ENCODE measurements at regions not wholly inside any gene's neighbourhood (a gene's known extent, or its start where the extent isn't known, plus 50 kb on each side); places are given as distances from the start of the nearest gene placed in this dataset.

GRCh38 chr2:52532956-52533355 lies 1234.6 kb upstream of the CHAC2 start:
- H3K27ac Mint-ChIP-seq: peak overlapping the region in 1 of 8 donors; percentile 40

GRCh38 chr2:52526735-52527134 lies 1240.9 kb upstream of the CHAC2 start:
- Mint-ChIP-seq H3K4me3 (no peak overlapping the region), H3K4me1 (no peaks in the 10 kb centered on the region), H3K9me3 (peaks cover 0 to 15% (median 11%) of the 10 kb centered on the region in 5 donors), H3K27me3 (no peaks in the 10 kb centered on the region), H3K36me3 (peaks cover 0 to 2% (median 0%) of the 10 kb centered on the region in 3 donors), H3K27ac (no peak overlapping the region)
- Histone ChIP-seq H3K27ac (ENCODE audit: low read depth, low read length) (no peak overlapping the region), H3K36me3 (ENCODE audit: insufficient read depth, low read length) (no peaks in the 10 kb centered on the region), H3K27me3 (ENCODE audit: insufficient read depth, low read length, poor library complexity, severe bottlenecking) (no peaks in the 10 kb centered on the region), H3K4me3 (ENCODE audit: low read length) (no peak overlapping the region), H3K9me3 (ENCODE audit: low read length) (no peaks in the 10 kb centered on the region), H3K4me1 (ENCODE audit: insufficient read depth, low read length) (no peaks in the 10 kb centered on the region)
- POLR2A ChIA-PET: no interaction called here
- DNase-seq: no peak
- CTCF ChIA-PET: no interaction called here

More at GRCh38 chr2:52532956-52533355, 1234.6 kb upstream of the CHAC2 start:
- no peak overlapping the region for H3K4me3 ChIP-seq (ENCODE audit: low read length)
- ChIA-PET CTCF (no interaction called here), POLR2A (no interaction called here)
- no peaks in the 10 kb centered on the region for H3K4me1 Mint-ChIP-seq
- no peak for DNase-seq
- H3K36me3 Mint-ChIP-seq: no peaks in the 10 kb centered on the region
- H3K36me3 ChIP-seq (ENCODE audit: insufficient read depth, low read length): no peaks in the 10 kb centered on the region
- H3K9me3 Mint-ChIP-seq: peaks cover 0 to 15% (median 2%) of the 10 kb centered on the region in 5 donors
- no peaks in the 10 kb centered on the region for H3K9me3 ChIP-seq (ENCODE audit: low read length)
- H3K4me3 Mint-ChIP-seq: no peak overlapping the region
- no peaks in the 10 kb centered on the region for H3K27me3 Mint-ChIP-seq
- H3K27ac ChIP-seq (ENCODE audit: low read depth, low read length): no peak overlapping the region
- no peaks in the 10 kb centered on the region for H3K4me1 ChIP-seq (ENCODE audit: insufficient read depth, low read length)
- no peaks in the 10 kb centered on the region for H3K27me3 ChIP-seq (ENCODE audit: insufficient read depth, low read length, poor library complexity, severe bottlenecking)

- H3K36me3 ChIP-seq (ENCODE audit: insufficient read depth, low read length): no peaks in the 10 kb centered on the region
- H3K9me3 ChIP-seq (ENCODE audit: low read length): no peaks in the 10 kb centered on the region
- ChIA-PET CTCF (no interaction called here), POLR2A (no interaction called here)
- no peaks in the 10 kb centered on the region for H3K4me1 ChIP-seq (ENCODE audit: insufficient read depth, low read length)
- H3K27me3 ChIP-seq (ENCODE audit: insufficient read depth, low read length, poor library complexity, severe bottlenecking): no peaks in the 10 kb centered on the region
- H3K4me1 Mint-ChIP-seq: no peaks in the 10 kb centered on the region
- no peak overlapping the region for H3K27ac Mint-ChIP-seq
- H3K4me3 Mint-ChIP-seq: no peak overlapping the region
- DNase-seq: no peak
- H3K4me3 ChIP-seq (ENCODE audit: low read length): no peak overlapping the region
- H3K9me3 Mint-ChIP-seq: peaks cover 0 to 12% (median 6%) of the 10 kb centered on the region in 5 donors
- no peak overlapping the region for H3K27ac ChIP-seq (ENCODE audit: low read depth, low read length)
- H3K36me3 Mint-ChIP-seq: peaks cover 0 to 2% (median 0%) of the 10 kb centered on the region in 3 donors
- no peaks in the 10 kb centered on the region for H3K27me3 Mint-ChIP-seq
Observed at GRCh38 chr2:52520644-52521043, 1247.0 kb upstream of the CHAC2 start.

- Mint-ChIP-seq H3K4me3 (no peak overlapping the region), H3K27me3 (no peaks in the 10 kb centered on the region), H3K4me1 (no peaks in the 10 kb centered on the region), H3K27ac (no peak overlapping the region), H3K36me3 (peaks cover 0 to 2% (median 0%) of the 10 kb centered on the region in 3 donors), H3K9me3 (peaks cover 0 to 22% (median 3%) of the 10 kb centered on the region in 5 donors)
- POLR2A ChIA-PET: no interaction called here
- H3K27ac ChIP-seq (ENCODE audit: low read depth, low read length): no peak overlapping the region
- no peak overlapping the region for H3K4me3 ChIP-seq (ENCODE audit: low read length)
- H3K36me3 ChIP-seq (ENCODE audit: insufficient read depth, low read length): no peaks in the 10 kb centered on the region
- CTCF ChIA-PET: no interaction called here
- no peak for DNase-seq
- no peaks in the 10 kb centered on the region for H3K4me1 ChIP-seq (ENCODE audit: insufficient read depth, low read length)
- H3K27me3 ChIP-seq (ENCODE audit: insufficient read depth, low read length, poor library complexity, severe bottlenecking): no peaks in the 10 kb centered on the region
- H3K9me3 ChIP-seq (ENCODE audit: low read length): no peaks in the 10 kb centered on the region
Observed at GRCh38 chr2:52518678-52519077, 1248.9 kb upstream of the CHAC2 start.

- DNase-seq: no peak
- Mint-ChIP-seq H3K9me3 (peaks cover 0 to 12% (median 0%) of the 10 kb centered on the region in 5 donors), H3K4me3 (no peak overlapping the region), H3K36me3 (no peaks in the 10 kb centered on the region), H3K27me3 (no peaks in the 10 kb centered on the region), H3K4me1 (no peaks in the 10 kb centered on the region), H3K27ac (no peak overlapping the region)
- Histone ChIP-seq H3K27ac (ENCODE audit: low read depth, low read length) (no peak overlapping the region), H3K4me1 (ENCODE audit: insufficient read depth, low read length) (no peaks in the 10 kb centered on the region), H3K9me3 (ENCODE audit: low read length) (no peaks in the 10 kb centered on the region), H3K27me3 (ENCODE audit: insufficient read depth, low read length, poor library complexity, severe bottlenecking) (no peaks in the 10 kb centered on the region), H3K36me3 (ENCODE audit: insufficient read depth, low read length) (no peaks in the 10 kb centered on the region), H3K4me3 (ENCODE audit: low read length) (no peak overlapping the region)
- CTCF ChIA-PET: no interaction called here
- POLR2A ChIA-PET: no interaction called here
Observed at GRCh38 chr2:52512760-52513159, 1254.8 kb upstream of the CHAC2 start.

GRCh38 chr2:52510432-52510831 lies 1257.2 kb upstream of the CHAC2 start:
- H3K27ac Mint-ChIP-seq: no peak overlapping the region
- H3K9me3 ChIP-seq (ENCODE audit: low read length): no peaks in the 10 kb centered on the region
- no peaks in the 10 kb centered on the region for H3K36me3 ChIP-seq (ENCODE audit: insufficient read depth, low read length)
- no peak overlapping the region for H3K4me3 ChIP-seq (ENCODE audit: low read length)
- H3K36me3 Mint-ChIP-seq: no peaks in the 10 kb centered on the region
- H3K9me3 Mint-ChIP-seq: peaks cover 0 to 17% (median 0%) of the 10 kb centered on the region in 5 donors
- H3K4me1 ChIP-seq (ENCODE audit: insufficient read depth, low read length): no peaks in the 10 kb centered on the region
- DNase-seq: no peak
- CTCF ChIA-PET: no interaction called here
- no peaks in the 10 kb centered on the region for H3K27me3 ChIP-seq (ENCODE audit: insufficient read depth, low read length, poor library complexity, severe bottlenecking)
- no peak overlapping the region for H3K27ac ChIP-seq (ENCODE audit: low read depth, low read length)
- POLR2A ChIA-PET: no interaction called here
- no peak overlapping the region for H3K4me3 Mint-ChIP-seq
- no peaks in the 10 kb centered on the region for H3K4me1 Mint-ChIP-seq
- no peaks in the 10 kb centered on the region for H3K27me3 Mint-ChIP-seq

GRCh38 chr2:52502476-52502860 lies 1265.1 kb upstream of the CHAC2 start:
- no peaks in the 10 kb centered on the region for H3K27me3 Mint-ChIP-seq
- no peaks in the 10 kb centered on the region for H3K36me3 ChIP-seq (ENCODE audit: insufficient read depth, low read length)
- H3K27ac ChIP-seq (ENCODE audit: low read depth, low read length): no peak overlapping the region
- no peaks in the 10 kb centered on the region for H3K4me1 Mint-ChIP-seq
- peaks cover 0 to 4% (median 0%) of the 10 kb centered on the region in 3 donors for H3K36me3 Mint-ChIP-seq
- no peaks in the 10 kb centered on the region for H3K9me3 ChIP-seq (ENCODE audit: low read length)
- no peak for DNase-seq
- no peak overlapping the region for H3K4me3 Mint-ChIP-seq
- ChIA-PET CTCF (no interaction called here), POLR2A (no interaction called here)
- H3K4me3 ChIP-seq (ENCODE audit: low read length): no peak overlapping the region
- H3K4me1 ChIP-seq (ENCODE audit: insufficient read depth, low read length): no peaks in the 10 kb centered on the region
- H3K9me3 Mint-ChIP-seq: peaks cover 0 to 32% (median 8%) of the 10 kb centered on the region in 5 donors
- H3K27ac Mint-ChIP-seq: no peak overlapping the region
- no peaks in the 10 kb centered on the region for H3K27me3 ChIP-seq (ENCODE audit: insufficient read depth, low read length, poor library complexity, severe bottlenecking)

- Histone ChIP-seq H3K9me3 (ENCODE audit: low read length) (no peaks in the 10 kb centered on the region), H3K4me3 (ENCODE audit: low read length) (no peak overlapping the region), H3K36me3 (ENCODE audit: insufficient read depth, low read length) (no peaks in the 10 kb centered on the region), H3K27ac (ENCODE audit: low read depth, low read length) (no peak overlapping the region), H3K4me1 (ENCODE audit: insufficient read depth, low read length) (no peaks in the 10 kb centered on the region), H3K27me3 (ENCODE audit: insufficient read depth, low read length, poor library complexity, severe bottlenecking) (no peaks in the 10 kb centered on the region)
- ChIA-PET POLR2A (no interaction called here), CTCF (no interaction called here)
- Mint-ChIP-seq H3K9me3 (peaks cover 0 to 33% (median 8%) of the 10 kb centered on the region in 5 donors), H3K36me3 (peaks cover 0 to 4% (median 0%) of the 10 kb centered on the region in 3 donors), H3K27me3 (no peaks in the 10 kb centered on the region), H3K4me1 (no peaks in the 10 kb centered on the region), H3K27ac (no peak overlapping the region), H3K4me3 (no peak overlapping the region)
- no peak for DNase-seq
Observed at GRCh38 chr2:52501715-52502475, 1265.7 kb upstream of the CHAC2 start.

Measured in CD8-positive, alpha-beta memory T cell (primary cell).